HG03460 (cell line): ENCODE measurements at regions not wholly inside any gene's neighbourhood (a gene's known extent, or its start where the extent isn't known, plus 50 kb on each side); places are given as distances from the start of the nearest gene placed in this dataset.

Source experiments
- ATAC-seq: cut with Tn5 transposase; IDR thresholded peaks from one replicate; pipeline ENCODE4 v1.9.1; 2021; ENCODE audit not compliant: unreplicated experiment

GRCh38 chr9:4386819-4387218 is 87.0 kb upstream of the GLIS3 start:
- ATAC-seq: no peak

GRCh38 chr9:4384750-4385149 is 84.9 kb upstream of the GLIS3 start:
- no peak for ATAC-seq

GRCh38 chr9:4382722-4383317 is 83.0 kb upstream of the GLIS3 start:
- peak; percentile 67 for ATAC-seq

GRCh38 chr9:4381744-4382143 is 81.9 kb upstream of the GLIS3 start:
- ATAC-seq: no peak

GRCh38 chr9:4380406-4380805 is 80.5 kb upstream of the GLIS3 start:
- no peak for ATAC-seq

GRCh38 chr9:4375424-4376200 is 75.7 kb upstream of the GLIS3 start:
- no peak for ATAC-seq

- ATAC-seq: no peak
Observed at GRCh38 chr9:4371108-4371507, 71.2 kb upstream of the GLIS3 start.

- ATAC-seq: no peak
Observed at GRCh38 chr9:4370501-4370900, 70.6 kb upstream of the GLIS3 start.

GRCh38 chr9:4366591-4367330 is 66.9 kb upstream of the GLIS3 start:
- no peak for ATAC-seq

GRCh38 chr9:4365055-4365454 is 65.2 kb upstream of the GLIS3 start:
- ATAC-seq: no peak

- ATAC-seq: no peak
Observed at GRCh38 chr9:4362281-4362680, 62.4 kb upstream of the GLIS3 start.

GRCh38 chr9:4359016-4359415 is 59.1 kb upstream of the GLIS3 start:
- ATAC-seq: no peak

- ATAC-seq: no peak
Observed at GRCh38 chr9:4357929-4358328, 58.1 kb upstream of the GLIS3 start.

- ATAC-seq: no peak
Observed at GRCh38 chr9:4356306-4356705, 56.4 kb upstream of the GLIS3 start.

- no peak for ATAC-seq
Observed at GRCh38 chr9:4353236-4353635, 53.4 kb upstream of the GLIS3 start.

GRCh38 chr9:4349816-4350418 is 50.0 kb upstream of the GLIS3 start:
- no peak for ATAC-seq
